ENCODE measurements at regions not wholly inside any gene's neighbourhood (a gene's known extent, or its start where the extent isn't known, plus 50 kb on each side); places are given as distances from the start of the nearest gene placed in this dataset.
A peak's percentile ranks its signal among the peaks of the same experiment; 100 is the strongest.

GRCh38 chr13:30151388-30151787 is 156.0 kb downstream of the KATNAL1 start:
- DNase-seq (ENCODE audit: low read depth in 2 of 2): no peak

GRCh38 chr13:30149248-30149647 is 158.1 kb downstream of the KATNAL1 start:
- no peak for DNase-seq (ENCODE audit: low read depth in 2 of 2)

DNA sequence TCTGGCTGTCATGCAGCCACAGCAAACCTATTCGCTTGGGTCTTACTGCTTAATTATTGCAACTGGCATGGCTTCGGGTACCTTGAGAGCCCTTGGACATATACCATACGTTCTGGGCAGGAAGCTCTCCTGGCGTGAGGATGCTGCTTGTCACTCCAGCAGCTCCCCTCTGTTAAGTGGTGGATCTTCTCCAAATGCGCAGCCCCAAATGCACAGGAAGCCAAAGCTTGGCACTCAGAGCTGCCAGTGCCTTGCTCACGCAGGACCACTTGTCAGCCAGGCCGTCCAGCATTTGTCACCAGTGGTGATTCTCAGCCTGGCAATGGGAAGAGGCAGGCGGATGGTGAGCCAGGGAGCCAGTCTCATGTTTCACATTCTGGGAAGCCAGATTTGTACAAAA is 158.6 kb downstream of the KATNAL1 start:
- no peak for DNase-seq (ENCODE audit: low read depth in 2 of 2)

- no peak for DNase-seq (ENCODE audit: low read depth in 2 of 2)
Measured at GRCh38 chr13:30148171-30148754, 159.1 kb downstream of the KATNAL1 start.

DNA sequence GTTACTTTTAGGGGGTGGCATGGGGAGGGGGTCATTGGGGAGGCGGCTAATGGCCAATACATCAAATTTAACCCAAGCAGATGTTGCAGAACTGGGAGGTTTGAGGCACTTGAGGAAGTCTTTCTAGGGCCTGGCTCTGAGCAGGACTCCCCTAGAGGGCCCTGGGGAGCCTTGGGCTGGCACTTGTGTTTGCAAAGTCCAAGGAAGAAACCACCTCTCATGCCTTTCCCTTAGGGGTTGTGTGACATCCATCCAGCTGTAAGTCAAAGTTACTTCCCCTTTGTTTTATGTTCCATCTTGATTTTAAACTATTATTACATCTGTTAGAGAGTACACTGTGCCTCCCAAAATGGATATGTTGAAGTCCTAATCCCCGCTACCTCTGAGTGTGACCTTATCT is 159.9 kb downstream of the KATNAL1 start:
- no peak for DNase-seq (ENCODE audit: low read depth in 2 of 2)

DNA sequence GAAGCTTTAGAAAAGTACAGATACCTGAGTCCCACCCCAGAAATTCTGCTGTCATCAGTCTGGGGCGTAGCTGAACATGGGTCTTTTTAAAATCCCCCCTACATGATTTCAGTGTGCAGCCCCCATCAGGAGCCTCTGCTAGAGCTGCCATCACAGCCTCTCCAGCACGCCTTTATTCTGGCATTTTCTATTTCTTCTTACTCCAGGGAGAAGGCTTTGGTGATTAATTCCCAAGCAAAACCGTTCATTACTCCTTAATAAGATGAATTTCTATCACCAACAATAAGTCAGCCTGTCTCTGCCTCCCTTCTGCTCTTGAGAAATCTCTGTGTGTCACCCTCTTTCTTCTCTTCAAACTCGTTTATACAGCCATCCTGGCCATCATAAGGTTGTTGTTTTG is 160.3 kb downstream of the KATNAL1 start:
- DNase-seq (ENCODE audit: low read depth in 2 of 2): no peak

- peak; percentile 39 to 44 for DNase-seq (ENCODE audit: low read depth in 2 of 2)
Measured at GRCh38 chr13:30145709-30146367, 161.5 kb downstream of the KATNAL1 start.

DNA sequence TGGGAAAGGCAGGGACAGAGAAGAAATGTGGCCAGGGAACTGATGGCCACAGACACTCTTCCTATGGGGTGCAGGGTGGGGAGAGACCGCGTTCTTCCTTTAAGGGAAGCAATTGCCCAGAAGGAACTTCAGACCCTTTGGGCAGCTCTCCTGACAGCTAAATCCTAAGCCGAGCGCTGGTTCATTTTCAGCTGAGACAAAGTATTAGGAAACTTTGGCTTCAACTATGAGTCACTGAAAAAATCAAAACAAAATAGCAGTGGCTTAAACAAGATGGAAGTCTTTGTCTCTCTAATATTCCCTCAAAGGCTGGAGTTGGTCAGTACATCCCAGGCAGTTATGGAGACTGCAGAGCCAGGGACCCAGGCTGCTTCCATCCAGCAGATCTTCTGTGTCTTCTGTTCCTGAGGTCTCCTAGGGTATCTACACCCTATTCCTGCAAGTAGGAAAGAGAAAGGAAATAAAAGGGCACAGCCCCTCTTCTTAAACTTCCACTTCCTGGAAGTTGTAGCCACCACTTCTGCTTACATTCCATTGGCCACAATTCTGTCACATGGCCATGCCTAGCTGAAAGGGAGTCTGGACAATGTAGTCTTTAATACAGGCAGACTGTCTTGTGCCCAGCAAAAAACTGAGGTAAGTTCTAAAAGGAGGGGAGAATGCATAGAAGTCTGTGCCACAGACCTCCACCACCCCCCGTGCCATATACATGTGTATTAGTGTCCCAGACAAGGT is 163.5 kb downstream of the KATNAL1 start:
- DNase-seq (ENCODE audit: low read depth in 2 of 2): no peak

GRCh38 chr13:30142486-30143211 is 164.7 kb downstream of the KATNAL1 start:
- no peak for DNase-seq (ENCODE audit: low read depth in 2 of 2)

DNA sequence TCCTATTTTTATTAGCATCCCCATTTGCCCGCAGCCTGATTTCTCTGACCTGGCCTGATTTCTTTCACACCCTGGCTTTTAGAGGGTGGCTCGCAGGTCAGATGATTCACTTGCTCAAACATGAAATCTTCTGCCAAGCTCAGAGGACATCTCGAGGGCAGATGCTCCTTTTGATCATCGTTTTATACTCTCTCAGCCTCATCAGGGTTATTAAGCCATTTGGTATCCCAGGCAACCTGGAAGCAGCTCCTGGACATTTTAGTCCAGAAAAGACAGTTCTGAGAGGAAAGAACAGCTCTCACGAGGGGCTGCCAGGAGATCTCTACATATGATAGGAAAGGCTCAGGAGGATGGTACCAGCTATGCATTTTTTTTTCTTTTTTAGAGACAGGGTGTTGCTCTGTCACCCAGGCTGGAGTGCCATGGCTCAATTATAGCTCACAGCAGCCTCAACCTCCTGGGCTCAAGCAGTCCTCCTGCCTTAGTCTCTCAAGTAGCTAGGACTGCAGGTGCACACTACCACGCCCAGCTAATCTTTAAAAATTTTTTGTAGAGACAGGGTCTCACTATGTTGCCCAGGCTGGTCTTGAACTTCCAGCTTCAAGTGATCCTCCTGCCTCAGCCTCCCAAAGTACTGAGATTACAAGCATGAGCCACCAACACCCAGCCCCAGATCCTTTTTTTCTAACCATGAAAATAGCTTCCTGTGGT is 165.4 kb downstream of the KATNAL1 start:
- no peak for DNase-seq (ENCODE audit: low read depth in 2 of 2)

- no peak for DNase-seq (ENCODE audit: low read depth in 2 of 2)
Measured at GRCh38 chr13:30140973-30141372, 166.4 kb downstream of the KATNAL1 start.

GRCh38 chr13:30138511-30138910 is 168.8 kb downstream of the KATNAL1 start:
- no peak for DNase-seq (ENCODE audit: low read depth in 2 of 2)

DNA sequence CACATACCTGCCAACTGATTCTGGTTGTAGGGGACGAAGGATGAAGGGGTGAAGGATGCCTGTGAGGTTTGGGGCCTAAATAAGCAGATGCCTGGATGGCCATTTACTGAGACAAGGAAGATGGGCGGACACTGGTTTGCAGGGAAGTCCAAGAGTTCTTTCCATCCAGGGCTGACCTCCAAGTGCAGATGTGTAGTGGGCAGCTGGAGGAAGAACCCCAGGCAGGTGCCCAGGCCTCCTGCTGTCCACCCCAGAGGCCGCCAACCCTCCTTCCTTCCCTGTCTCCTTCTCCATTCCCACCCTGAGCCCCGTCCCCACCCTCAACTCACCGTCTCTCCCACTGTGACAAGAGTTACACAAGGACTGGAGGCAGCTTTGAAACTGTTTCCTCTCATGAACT is 171.5 kb downstream of the KATNAL1 start:
- DNase-seq (ENCODE audit: low read depth in 2 of 2): no peak

DNA sequence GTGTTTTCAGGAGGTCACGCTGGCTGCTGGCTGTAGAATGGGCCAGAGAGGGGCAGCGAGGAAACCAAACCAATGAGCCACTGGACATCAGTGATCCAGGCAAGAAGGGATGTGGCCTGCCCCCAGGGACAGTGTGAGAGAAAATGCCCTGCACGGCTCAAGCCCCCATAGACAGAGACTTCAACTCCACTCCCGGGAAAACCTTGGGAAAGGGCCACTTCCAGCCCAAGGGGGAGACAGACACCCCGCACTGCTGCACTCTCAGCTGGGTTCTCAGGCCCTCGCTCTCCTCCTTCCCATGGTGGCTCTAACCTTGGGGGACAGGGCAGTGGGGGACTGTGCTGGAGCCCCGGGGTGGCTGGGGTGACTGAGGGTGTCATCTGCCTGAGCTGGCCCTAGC is 172.0 kb downstream of the KATNAL1 start:
- no peak for DNase-seq (ENCODE audit: low read depth in 2 of 2)

DNA sequence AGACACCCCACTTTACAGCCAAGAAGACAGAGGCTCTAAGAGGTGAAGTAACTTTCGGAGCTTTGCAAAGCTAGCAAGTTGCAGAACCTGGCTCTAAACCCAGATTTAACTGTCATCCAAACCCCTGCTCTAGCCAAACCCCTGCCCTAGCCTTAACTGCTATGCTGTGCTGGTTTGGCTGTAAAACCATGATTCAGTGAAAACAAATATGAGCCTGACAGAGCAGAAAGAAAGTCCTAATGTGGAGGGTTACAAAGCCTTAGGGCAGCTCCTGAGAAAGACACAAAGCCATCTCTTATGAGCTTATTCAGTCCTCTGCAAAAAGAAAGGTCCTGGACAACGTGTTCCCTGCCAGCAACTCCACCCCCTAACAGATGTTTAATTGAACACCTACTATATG is 172.8 kb downstream of the KATNAL1 start:
- no peak for DNase-seq (ENCODE audit: low read depth in 2 of 2)

DNA sequence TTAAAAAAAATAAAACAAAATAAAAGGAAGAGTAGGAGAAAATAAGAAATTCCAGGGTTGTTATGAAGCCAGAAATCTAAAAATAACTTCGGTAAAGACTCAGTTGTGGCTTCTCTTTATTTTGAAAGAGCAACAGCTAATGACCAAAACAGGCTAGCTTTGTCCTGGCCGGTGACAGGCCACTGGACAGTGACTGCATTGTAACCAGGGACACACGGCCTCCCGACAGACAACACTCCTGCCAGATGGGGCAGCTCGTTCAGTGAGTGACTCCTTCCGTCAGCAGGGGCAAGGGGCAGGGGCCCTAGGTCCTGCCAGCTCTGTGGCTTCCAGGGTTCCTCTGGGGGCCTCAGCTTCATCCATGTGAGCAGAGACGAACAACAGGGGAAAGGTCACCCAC is 173.4 kb downstream of the KATNAL1 start:
- DNase-seq (ENCODE audit: low read depth in 2 of 2): no peak

DNA sequence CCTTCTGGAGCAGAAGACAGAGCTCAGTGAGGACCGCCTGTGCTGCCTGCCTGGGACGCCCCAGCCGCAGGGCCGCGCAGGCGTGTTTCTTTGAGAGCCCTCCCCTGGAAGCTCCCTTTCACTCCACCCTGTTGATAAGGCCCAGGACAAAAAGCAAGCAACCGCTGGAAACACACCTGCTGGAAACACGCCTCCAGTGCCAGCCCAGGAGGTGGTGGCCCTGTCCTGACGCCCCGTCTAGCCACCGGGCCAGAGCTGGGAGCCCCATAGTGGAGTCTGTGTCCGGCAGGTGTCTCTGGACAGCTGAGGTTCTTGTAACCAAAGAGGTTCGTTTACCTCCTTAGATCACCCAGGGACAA is 173.8 kb downstream of the KATNAL1 start:
- DNase-seq (ENCODE audit: low read depth in 2 of 2): no peak

GRCh38 chr13:30132623-30133553 is 174.5 kb downstream of the KATNAL1 start:
- peak; percentile 94 to 97 for DNase-seq (ENCODE audit: low read depth in 2 of 2)

DNA sequence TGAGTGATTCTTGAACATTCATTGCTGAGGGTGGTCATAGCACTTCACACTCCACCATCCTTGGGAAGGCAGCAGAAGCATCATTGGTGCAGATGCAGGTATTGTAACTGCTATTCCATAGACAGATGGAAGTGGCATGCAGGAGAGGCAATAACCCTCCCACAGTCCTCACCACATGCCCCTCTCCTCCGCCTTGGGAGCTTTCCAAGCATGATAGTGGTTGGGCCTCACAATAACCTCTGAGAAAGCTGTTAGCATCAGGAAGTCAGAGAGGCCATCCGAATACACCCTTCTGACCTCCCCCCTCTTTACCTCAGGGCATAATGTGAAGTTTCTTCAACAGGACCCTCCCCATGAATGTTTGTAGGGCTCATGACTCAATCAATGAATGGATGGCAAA is 177.9 kb downstream of the KATNAL1 start:
- DNase-seq (ENCODE audit: low read depth in 2 of 2): no peak

GRCh38 chr13:30128591-30128990 is 178.8 kb downstream of the KATNAL1 start:
- DNase-seq (ENCODE audit: low read depth in 2 of 2): no peak

DNA sequence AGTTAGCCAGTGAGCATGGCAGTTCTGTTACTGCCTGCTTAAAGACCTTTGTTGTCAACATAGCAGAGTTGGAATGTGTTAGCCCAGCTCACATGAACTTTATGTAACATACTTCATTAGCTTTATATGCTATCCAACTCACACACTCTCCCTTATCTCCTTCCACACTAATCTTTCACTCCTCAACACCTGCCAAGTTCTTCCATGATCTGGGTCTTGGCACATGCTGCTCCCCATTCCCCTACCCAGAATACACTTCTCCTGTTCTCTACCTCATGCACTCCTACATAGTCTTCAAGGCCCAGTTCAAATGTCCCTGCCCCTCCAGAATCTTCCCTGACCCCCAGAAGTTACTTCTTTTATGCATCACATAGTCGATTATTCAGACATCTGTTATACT is 179.3 kb downstream of the KATNAL1 start:
- DNase-seq (ENCODE audit: low read depth in 2 of 2): no peak

Measured in stimulated activated CD4-positive, alpha-beta T cell treated with anti-CD3 and anti-CD28 coated beads, Interleukin-15, amount 100 ng/mL, for 48 hours (primary cell).